Epidermal melanocyte (primary cell): ENCODE measurements at regions not wholly inside any gene's neighbourhood (a gene's known extent, or its start where the extent isn't known, plus 50 kb on each side); places are given as distances from the start of the nearest gene placed in this dataset.

Experiments used
- DNase-seq: peaks from one replicate; pipeline ENCODE4 v3.0.0; 2011; ENCODE audit warnings: low spot score; ENCODE audit not compliant: insufficient read length

GRCh38 chr11:15726893-15727519 is 612.3 kb downstream of the INSC start:
- no peak for DNase-seq

- DNase-seq, result no peak
Measured at GRCh38 chr11:15727520-15727914, 612.8 kb downstream of the INSC start.

GRCh38 chr11:15728207-15728606 is 613.5 kb downstream of the INSC start:
- DNase-seq, result no peak

- DNase-seq, result no peak
Measured at GRCh38 chr11:15730263-15730994, 615.7 kb downstream of the INSC start.

GRCh38 chr11:15730995-15731385 is 616.3 kb downstream of the INSC start:
- DNase-seq, result no peak

- no peak for DNase-seq
Measured at GRCh38 chr11:15735706-15736105, 620.6 kb downstream of the SOX6 start.

- DNase-seq, result no peak
Measured at GRCh38 chr11:15737320-15737719, 619.0 kb downstream of the SOX6 start.

GRCh38 chr11:15738931-15739330 is 617.4 kb downstream of the SOX6 start:
- DNase-seq, result no peak

GRCh38 chr11:15742626-15743519 is 613.5 kb downstream of the SOX6 start:
- DNase-seq, result no peak

GRCh38 chr11:15744693-15745092 is 611.7 kb downstream of the SOX6 start:
- no peak for DNase-seq

GRCh38 chr11:15745266-15745665 is 611.1 kb downstream of the SOX6 start:
- no peak for DNase-seq

- DNase-seq, result no peak
Measured at GRCh38 chr11:15747671-15748070, 608.7 kb downstream of the SOX6 start.

GRCh38 chr11:15748132-15748531 is 608.2 kb downstream of the SOX6 start:
- DNase-seq, result no peak

GRCh38 chr11:15748741-15749140 is 607.6 kb downstream of the SOX6 start:
- DNase-seq, result no peak

- DNase-seq, result no peak
Measured at GRCh38 chr11:15750535-15751308, 605.6 kb downstream of the SOX6 start.

GRCh38 chr11:15754221-15754620 is 602.1 kb downstream of the SOX6 start:
- no peak for DNase-seq

GRCh38 chr11:15757048-15757698 is 599.2 kb downstream of the SOX6 start:
- no peak for DNase-seq

GRCh38 chr11:15758857-15759465 is 597.4 kb downstream of the SOX6 start:
- no peak for DNase-seq

- no peak for DNase-seq
Measured at GRCh38 chr11:15761235-15761634, 595.1 kb downstream of the SOX6 start.

GRCh38 chr11:15764326-15764725 is 592.0 kb downstream of the SOX6 start:
- DNase-seq, result no peak
